Subcutaneous abdominal adipose tissue (tissue), 5 donors: ENCODE measurements at regions not wholly inside any gene's neighbourhood (a gene's known extent, or its start where the extent isn't known, plus 50 kb on each side); places are given as distances from the start of the nearest gene placed in this dataset.

Experiments
- H3K27ac ChIP-seq: one replicate; pipeline ENCODE4 v1.7.0; 2013; ENCODE audit warnings: low read depth, mild to moderate bottlenecking, inconsistent platforms, low read length, moderate library complexity
- H3K27me3 ChIP-seq, 5 donors: one replicate each; pipeline ENCODE4 v1.7.0; 2013; ENCODE audit warnings: low read length in 5 of 5, inconsistent platforms in 1 of 5; ENCODE audit not compliant: control insufficient read depth in 5 of 5, insufficient read depth in 4 of 5
- H3K36me3 ChIP-seq, 5 donors: one replicate each; pipeline ENCODE4 v1.7.0; 2013; ENCODE audit warnings: low read length in 5 of 5; ENCODE audit not compliant: control insufficient read depth in 5 of 5, insufficient read depth in 5 of 5
- H3K4me1 ChIP-seq, 5 donors: one replicate each; pipeline ENCODE4 v1.7.0; 2013; ENCODE audit warnings: low read length in 5 of 5, mild to moderate bottlenecking in 3 of 5, moderate library complexity in 1 of 5; ENCODE audit not compliant: control insufficient read depth in 5 of 5, insufficient read depth in 5 of 5
- H3K4me3 ChIP-seq, 5 donors: one replicate each; pipeline ENCODE4 v1.7.0; 2013; ENCODE audit warnings: low read length in 5 of 5, low read depth in 1 of 5
- H3K9ac ChIP-seq, 5 donors: one replicate each; pipeline ENCODE4 v1.7.0; 2013; ENCODE audit warnings: low read length in 5 of 5, mild to moderate bottlenecking in 4 of 5, moderate library complexity in 3 of 5
- H3K9me3 ChIP-seq, 5 donors: one replicate each; pipeline ENCODE4 v1.7.0; 2013; ENCODE audit warnings: low read length in 5 of 5; ENCODE audit not compliant: control insufficient read depth in 5 of 5
- donor health status: healthy.
- donor health status: healthy.
- donor health status: healthy.
- donor health status: healthy.
- donor health status: healthy.

- Histone ChIP-seq H3K4me1 (peaks cover 0 to 21% (median 12%) of the 10 kb centered on the region in 5 donors), H3K27me3 (no peaks in the 10 kb centered on the region), H3K9me3 (peaks cover 0 to 3% (median 0%) of the 10 kb centered on the region in 5 donors), H3K27ac (no peak overlapping the region), H3K9ac (no peak overlapping the region), H3K4me3 (no peak overlapping the region), H3K36me3 (no peaks in the 10 kb centered on the region)
Measured at GRCh38 chr22:26753125-26753862, 95.9 kb downstream of the MIAT start.

DNA sequence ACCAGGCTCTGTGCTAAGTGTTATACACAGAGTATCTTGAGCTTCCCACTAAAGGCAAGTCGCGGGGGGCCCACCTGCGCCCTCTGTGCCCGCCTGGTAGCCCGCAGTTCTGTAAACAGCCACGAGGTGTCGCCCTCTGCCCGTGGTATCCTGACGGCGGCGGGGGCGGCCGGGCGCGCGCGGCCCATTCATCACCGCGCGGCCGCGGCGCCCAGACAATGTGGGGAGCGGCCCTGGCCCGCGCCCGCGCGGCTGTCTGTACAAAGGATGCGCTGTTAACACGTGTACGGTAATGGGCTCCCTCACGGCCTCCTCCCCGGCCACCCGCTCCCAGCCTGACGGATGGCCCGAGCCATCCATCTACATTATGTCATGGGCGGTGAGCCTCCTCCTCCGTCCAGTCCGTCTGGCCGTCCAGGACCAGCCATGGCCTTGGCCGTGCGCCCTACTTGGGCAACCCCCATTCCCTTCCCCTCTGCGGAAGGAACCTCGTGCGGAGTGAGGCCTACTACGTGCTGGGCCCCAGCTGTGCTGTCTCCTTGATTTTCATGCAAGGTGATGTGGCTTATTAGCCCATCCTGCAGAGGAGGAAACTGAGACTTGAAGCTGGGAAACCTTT, 99.4 kb downstream of the MIAT start:
- H3K27ac ChIP-seq: no peak overlapping the region
- H3K4me3 ChIP-seq: peak overlapping the region in 4 of 5 donors; percentile 33 to 51 (median 42)
- H3K9ac ChIP-seq: no peak overlapping the region
- peaks cover 0 to 3% (median 0%) of the 10 kb centered on the region in 5 donors for H3K9me3 ChIP-seq
- peaks cover 0 to 9% (median 4%) of the 10 kb centered on the region in 5 donors for H3K4me1 ChIP-seq
- no peaks in the 10 kb centered on the region for H3K27me3 ChIP-seq
- no peaks in the 10 kb centered on the region for H3K36me3 ChIP-seq

GRCh38 chr22:26757496-26757895, 100.1 kb downstream of the MIAT start:
- Histone ChIP-seq H3K4me3 (no peak overlapping the region), H3K27ac (no peak overlapping the region), H3K9ac (no peak overlapping the region), H3K36me3 (no peaks in the 10 kb centered on the region), H3K4me1 (peaks cover 0 to 9% (median 4%) of the 10 kb centered on the region in 5 donors), H3K9me3 (no peaks in the 10 kb centered on the region), H3K27me3 (no peaks in the 10 kb centered on the region)

- Histone ChIP-seq H3K4me1 (no peaks in the 10 kb centered on the region), H3K9ac (no peak overlapping the region)
Measured at GRCh38 chr22:26762503-26763472, 105.4 kb downstream of the MIAT start.

DNA sequence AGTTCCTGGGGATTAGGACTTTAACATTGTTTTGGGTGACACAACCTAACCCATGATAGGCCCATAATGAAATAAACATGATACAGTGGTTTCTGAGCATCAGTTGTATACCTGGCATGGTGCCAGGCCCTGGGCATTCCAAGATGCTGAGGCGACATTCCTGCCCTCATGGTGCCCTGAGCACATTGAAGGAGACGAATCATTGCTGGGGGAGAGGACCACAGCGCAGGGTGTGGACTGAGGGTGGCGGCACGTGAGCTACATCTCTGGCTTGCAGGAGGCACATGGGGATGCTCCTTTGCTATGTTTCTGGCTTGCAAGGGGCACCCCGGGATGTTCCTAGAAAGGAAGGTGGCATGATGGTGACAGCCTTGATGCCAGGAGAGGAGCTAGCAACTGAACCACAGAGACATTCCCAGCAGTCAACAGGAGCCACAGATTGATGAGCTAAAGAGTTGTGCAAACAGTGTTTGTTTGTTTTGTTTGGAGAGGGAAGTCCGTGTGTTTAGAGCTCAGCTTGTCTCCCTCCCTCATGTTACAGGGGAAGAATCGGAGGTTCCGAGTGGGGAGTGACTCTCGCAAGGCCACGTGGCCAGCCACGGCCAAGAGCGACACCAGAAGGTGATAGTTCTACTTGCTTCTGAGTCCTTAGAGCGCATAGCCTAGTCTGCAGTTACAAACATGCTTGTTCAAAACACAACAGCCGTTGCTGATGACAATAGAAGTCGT, 106.4 kb downstream of the MIAT start:
- Histone ChIP-seq H3K9ac (no peak overlapping the region), H3K4me1 (no peaks in the 10 kb centered on the region), H3K27me3 (no peaks in the 10 kb centered on the region), H3K27ac (no peak overlapping the region), H3K36me3 (peaks cover 0 to 5% (median 0%) of the 10 kb centered on the region in 5 donors), H3K9me3 (peaks cover 0 to 5% (median 0%) of the 10 kb centered on the region in 5 donors), H3K4me3 (no peak overlapping the region)

More at GRCh38 chr22:26762503-26763472, 105.4 kb downstream of the MIAT start:
- Histone ChIP-seq H3K27me3 (no peaks in the 10 kb centered on the region), H3K27ac (no peak overlapping the region), H3K9me3 (peaks cover 0 to 5% (median 0%) of the 10 kb centered on the region in 5 donors), H3K4me3 (no peak overlapping the region), H3K36me3 (peaks cover 0 to 5% (median 0%) of the 10 kb centered on the region in 5 donors)

DNA sequence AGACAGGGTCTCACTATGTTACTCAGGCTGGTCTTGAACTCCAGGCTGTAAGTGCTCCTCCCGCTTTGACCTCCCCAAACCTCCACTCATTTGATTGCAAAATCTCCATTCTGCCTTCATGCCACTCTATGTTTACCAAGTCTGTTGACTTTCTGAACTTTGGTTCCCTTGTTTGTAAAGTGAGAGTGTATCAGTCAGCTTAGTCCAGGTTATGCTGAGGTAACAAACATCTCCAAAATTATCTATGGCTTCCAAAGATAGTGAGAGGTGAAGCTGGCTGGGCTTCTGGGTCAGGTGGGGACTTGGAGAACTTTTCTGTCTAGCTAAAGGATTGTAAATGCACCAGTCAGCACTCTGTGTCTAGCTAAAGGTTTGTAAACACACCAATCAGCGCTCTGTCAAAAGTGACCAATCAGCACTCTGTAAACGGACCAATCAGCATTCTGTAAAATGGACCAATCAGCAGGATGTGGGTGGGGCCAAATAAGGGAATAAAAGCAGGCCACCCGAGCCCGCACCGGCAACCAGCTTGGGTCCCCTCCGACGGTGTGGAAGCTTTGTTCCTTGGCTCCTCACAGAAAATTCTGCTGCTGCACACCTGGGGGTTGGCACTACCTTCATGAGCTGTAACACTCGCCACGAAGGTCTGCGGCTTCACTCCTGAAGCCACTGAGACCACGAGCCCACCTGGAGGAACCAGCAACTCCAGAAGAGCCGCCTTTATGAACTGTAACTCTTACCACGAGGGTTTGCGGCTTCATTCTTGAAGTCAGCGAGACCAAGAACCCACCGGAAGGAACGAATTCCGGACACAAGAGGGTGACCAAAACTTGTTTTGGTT, 109.3 kb downstream of the MIAT start:
- H3K27ac ChIP-seq: no peak overlapping the region
- H3K36me3 ChIP-seq: peaks cover 0 to 5% (median 0%) of the 10 kb centered on the region in 5 donors
- no peak overlapping the region for H3K4me3 ChIP-seq
- H3K9ac ChIP-seq: no peak overlapping the region
- no peaks in the 10 kb centered on the region for H3K27me3 ChIP-seq
- H3K4me1 ChIP-seq: peaks cover 0 to 7% (median 0%) of the 10 kb centered on the region in 5 donors
- H3K9me3 ChIP-seq: peaks cover 0 to 5% (median 0%) of the 10 kb centered on the region in 5 donors

DNA sequence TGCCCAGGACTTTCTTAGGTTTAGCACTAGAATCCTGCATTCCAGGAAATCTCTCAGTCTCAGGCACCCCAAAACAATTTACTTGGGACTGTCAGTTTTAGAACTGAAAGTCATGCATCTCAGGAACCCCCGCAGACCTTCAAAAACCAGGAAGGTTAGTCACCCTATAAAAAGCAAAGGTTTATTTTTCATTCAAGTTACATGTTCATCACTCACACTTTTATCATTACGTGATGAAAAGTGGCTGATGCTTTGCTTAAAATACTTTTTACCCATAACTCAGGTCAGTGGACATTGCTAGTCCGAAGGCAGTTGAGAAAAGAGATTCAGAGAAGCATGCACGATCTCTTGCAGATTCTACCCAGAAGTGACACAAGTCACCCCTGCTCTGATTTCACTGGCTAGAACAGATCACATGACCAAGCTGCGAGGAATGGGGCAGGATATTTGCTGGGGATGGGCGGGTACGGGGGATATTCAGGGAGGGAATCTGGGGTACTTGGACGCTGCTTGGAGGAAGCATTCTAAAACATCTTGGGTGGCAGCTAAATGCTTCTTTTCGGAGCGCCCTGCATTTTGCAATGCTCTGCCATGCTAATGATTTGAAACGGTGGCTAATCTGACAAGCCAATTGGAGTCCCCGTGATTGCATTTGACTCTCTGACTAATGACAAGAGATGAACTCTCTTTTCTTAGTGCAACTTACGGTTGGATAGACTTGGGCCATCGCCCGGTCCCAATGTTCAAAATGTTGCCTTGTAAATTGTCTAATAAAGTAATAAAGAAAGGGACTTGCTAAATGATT, 110.2 kb downstream of the MIAT start:
- Histone ChIP-seq H3K36me3 (peaks cover 0 to 5% (median 0%) of the 10 kb centered on the region in 5 donors), H3K27ac (no peak overlapping the region), H3K27me3 (no peaks in the 10 kb centered on the region), H3K9ac (no peak overlapping the region), H3K4me1 (peaks cover 0 to 7% (median 0%) of the 10 kb centered on the region in 5 donors), H3K4me3 (no peak overlapping the region), H3K9me3 (peaks cover 0 to 5% (median 0%) of the 10 kb centered on the region in 5 donors)

DNA sequence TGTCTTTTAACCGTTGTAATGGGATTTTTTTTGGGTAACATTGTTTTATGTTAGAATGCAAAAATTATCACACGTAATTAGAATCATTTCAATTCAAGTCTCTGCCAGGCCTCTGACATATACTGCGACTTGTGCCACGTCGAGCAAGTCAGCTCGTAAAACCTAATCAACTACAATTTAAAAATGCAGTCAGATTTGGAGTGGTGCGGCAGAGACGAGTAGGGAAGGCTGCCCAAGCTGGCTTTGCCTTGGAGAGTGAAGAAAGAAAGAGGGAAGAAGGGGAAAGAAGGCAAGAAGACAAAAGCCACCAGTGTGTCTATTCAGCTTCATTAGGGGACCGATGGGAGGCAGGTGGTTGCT, 110.7 kb downstream of the MIAT start:
- Histone ChIP-seq H3K9me3 (peaks cover 0 to 5% (median 0%) of the 10 kb centered on the region in 5 donors), H3K4me1 (peaks cover 0 to 7% (median 0%) of the 10 kb centered on the region in 5 donors)

More for the DNA sequence above, 110.7 kb downstream of the MIAT start:
- no peaks in the 10 kb centered on the region for H3K27me3 ChIP-seq
- H3K9ac ChIP-seq: no peak overlapping the region
- H3K36me3 ChIP-seq: peaks cover 0 to 5% (median 0%) of the 10 kb centered on the region in 5 donors
- H3K27ac ChIP-seq: no peak overlapping the region
- no peak overlapping the region for H3K4me3 ChIP-seq
